ENCODE measurements at regions not wholly inside any gene's neighbourhood (a gene's known extent, or its start where the extent isn't known, plus 50 kb on each side); places are given as distances from the start of the nearest gene placed in this dataset.
A peak's percentile ranks its signal among the peaks of the same experiment; 100 is the strongest.

DNA sequence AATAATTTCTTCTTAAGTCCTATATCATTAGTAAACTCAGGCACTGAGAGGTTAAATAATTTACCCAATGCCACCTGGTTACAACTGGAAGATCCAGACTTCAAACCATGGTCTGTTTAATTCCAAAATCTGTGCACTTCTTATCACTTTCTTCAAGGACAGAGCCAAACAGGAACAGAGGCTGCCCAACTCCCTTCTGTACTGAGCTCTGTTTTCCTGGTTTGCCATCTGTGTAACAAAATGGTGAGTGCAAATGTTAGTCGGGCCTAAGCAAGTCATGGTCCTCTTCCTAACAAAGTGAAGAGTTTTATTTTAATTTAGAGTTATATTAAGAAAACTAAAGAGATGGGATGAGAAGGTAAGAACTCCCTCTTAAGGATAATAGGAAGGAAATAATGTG lies 80.6 kb upstream of the CCL2 start:
- DNase-seq (ENCODE audit: low spot score), result no peak
- Histone ChIP-seq H3K27me3 (ENCODE audit: control insufficient read depth in 4 of 4, insufficient read depth in 4 of 4, low read length in 3 of 4) (peaks cover 0 to 3% (median 0%) of the 10 kb centered on the region in 4 donors), H3K36me3 (ENCODE audit: control insufficient read depth in 4 of 4, insufficient read depth in 3 of 4, low read depth in 1 of 4, low read length in 3 of 4) (no peaks in the 10 kb centered on the region), H3K4me1 (ENCODE audit: control insufficient read depth in 4 of 4, insufficient read depth in 4 of 4, low read length in 3 of 4) (no peaks in the 10 kb centered on the region), H3K9me3 (ENCODE audit: control insufficient read depth in 4 of 4, low read length in 3 of 4) (peaks cover 0 to 2% (median 1%) of the 10 kb centered on the region in 4 donors), H3K9ac (ENCODE audit: low read depth in 1 of 2, low read length in 2 of 2) (no peak overlapping the region), H3K27ac (ENCODE audit: low read depth in 1 of 2, low read length in 2 of 2) (no peak overlapping the region), H3K4me3 (ENCODE audit: low read depth in 1 of 3, low read length in 3 of 3) (no peak overlapping the region)
- WGBS, result 61% methylated on average over 1 of the region's 1 CpG
- TF ChIP-seq RXRA (IDR thresholded peaks at IDR 0.05) (no peak), MAX (IDR thresholded peaks at IDR 0.05) (no peak)

- Histone ChIP-seq H3K4me1 (ENCODE audit: control insufficient read depth in 4 of 4, insufficient read depth in 4 of 4, low read length in 3 of 4) (no peaks in the 10 kb centered on the region), H3K4me3 (ENCODE audit: low read depth in 1 of 3, low read length in 3 of 3) (no peak overlapping the region), H3K36me3 (ENCODE audit: control insufficient read depth in 4 of 4, insufficient read depth in 3 of 4, low read depth in 1 of 4, low read length in 3 of 4) (no peaks in the 10 kb centered on the region), H3K27me3 (ENCODE audit: control insufficient read depth in 4 of 4, insufficient read depth in 4 of 4, low read length in 3 of 4) (peaks cover 0 to 3% (median 0%) of the 10 kb centered on the region in 4 donors), H3K27ac (ENCODE audit: low read depth in 1 of 2, low read length in 2 of 2) (peak overlapping the region in 1 of 2 donors; percentile 1), H3K9ac (ENCODE audit: low read depth in 1 of 2, low read length in 2 of 2) (no peak overlapping the region), H3K9me3 (ENCODE audit: control insufficient read depth in 4 of 4, low read length in 3 of 4) (peaks cover 0 to 2% (median 1%) of the 10 kb centered on the region in 4 donors)
- no peak for DNase-seq (ENCODE audit: low spot score)
- 82% methylated on average over 2 of the region's 2 CpGs for WGBS
- TF ChIP-seq ATF3 (IDR thresholded peaks at IDR 0.05) (no peak), TAF1 (conservative IDR thresholded peaks at IDR 0.05) (no peak), FOXA2 (IDR thresholded peaks at IDR 0.05) (no peak), RXRA (IDR thresholded peaks at IDR 0.05) (no peak), GABPA (IDR thresholded peaks at IDR 0.05 in 1 of 2, conservative IDR thresholded peaks at IDR 0.05 in 1 of 2) (no peak), FOXA1 (IDR thresholded peaks at IDR 0.05) (no peak), SP1 (IDR thresholded peaks at IDR 0.05) (no peak), NR2F2 (IDR thresholded peaks at IDR 0.05) (no peak), YY1 (IDR thresholded peaks at IDR 0.05) (no peak), MAX (IDR thresholded peaks at IDR 0.05) (no peak), ZBTB33 (IDR thresholded peaks at IDR 0.05) (no peak), RAD21 (IDR thresholded peaks at IDR 0.05) (no peak), HNF4G (IDR thresholded peaks at IDR 0.05) (no peak), HNF4A (conservative IDR thresholded peaks at IDR 0.05) (no peak), EGR1 (IDR thresholded peaks at IDR 0.05; ENCODE audit: low read depth in 2 of 2) (no peak), JUND (IDR thresholded peaks at IDR 0.05) (no peak)
- TF ChIP-seq, protein P1, sequence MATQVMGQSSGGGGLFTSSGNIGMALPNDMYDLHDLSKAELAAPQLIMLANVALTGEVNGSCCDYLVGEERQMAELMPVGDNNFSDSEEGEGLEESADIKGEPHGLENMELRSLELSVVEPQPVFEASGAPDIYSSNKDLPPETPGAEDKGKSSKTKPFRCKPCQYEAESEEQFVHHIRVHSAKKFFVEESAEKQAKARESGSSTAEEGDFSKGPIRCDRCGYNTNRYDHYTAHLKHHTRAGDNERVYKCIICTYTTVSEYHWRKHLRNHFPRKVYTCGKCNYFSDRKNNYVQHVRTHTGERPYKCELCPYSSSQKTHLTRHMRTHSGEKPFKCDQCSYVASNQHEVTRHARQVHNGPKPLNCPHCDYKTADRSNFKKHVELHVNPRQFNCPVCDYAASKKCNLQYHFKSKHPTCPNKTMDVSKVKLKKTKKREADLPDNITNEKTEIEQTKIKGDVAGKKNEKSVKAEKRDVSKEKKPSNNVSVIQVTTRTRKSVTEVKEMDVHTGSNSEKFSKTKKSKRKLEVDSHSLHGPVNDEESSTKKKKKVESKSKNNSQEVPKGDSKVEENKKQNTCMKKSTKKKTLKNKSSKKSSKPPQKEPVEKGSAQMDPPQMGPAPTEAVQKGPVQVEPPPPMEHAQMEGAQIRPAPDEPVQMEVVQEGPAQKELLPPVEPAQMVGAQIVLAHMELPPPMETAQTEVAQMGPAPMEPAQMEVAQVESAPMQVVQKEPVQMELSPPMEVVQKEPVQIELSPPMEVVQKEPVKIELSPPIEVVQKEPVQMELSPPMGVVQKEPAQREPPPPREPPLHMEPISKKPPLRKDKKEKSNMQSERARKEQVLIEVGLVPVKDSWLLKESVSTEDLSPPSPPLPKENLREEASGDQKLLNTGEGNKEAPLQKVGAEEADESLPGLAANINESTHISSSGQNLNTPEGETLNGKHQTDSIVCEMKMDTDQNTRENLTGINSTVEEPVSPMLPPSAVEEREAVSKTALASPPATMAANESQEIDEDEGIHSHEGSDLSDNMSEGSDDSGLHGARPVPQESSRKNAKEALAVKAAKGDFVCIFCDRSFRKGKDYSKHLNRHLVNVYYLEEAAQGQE (IDR thresholded peaks at IDR 0.05), result no peak
- TF ChIP-seq, protein P2, sequence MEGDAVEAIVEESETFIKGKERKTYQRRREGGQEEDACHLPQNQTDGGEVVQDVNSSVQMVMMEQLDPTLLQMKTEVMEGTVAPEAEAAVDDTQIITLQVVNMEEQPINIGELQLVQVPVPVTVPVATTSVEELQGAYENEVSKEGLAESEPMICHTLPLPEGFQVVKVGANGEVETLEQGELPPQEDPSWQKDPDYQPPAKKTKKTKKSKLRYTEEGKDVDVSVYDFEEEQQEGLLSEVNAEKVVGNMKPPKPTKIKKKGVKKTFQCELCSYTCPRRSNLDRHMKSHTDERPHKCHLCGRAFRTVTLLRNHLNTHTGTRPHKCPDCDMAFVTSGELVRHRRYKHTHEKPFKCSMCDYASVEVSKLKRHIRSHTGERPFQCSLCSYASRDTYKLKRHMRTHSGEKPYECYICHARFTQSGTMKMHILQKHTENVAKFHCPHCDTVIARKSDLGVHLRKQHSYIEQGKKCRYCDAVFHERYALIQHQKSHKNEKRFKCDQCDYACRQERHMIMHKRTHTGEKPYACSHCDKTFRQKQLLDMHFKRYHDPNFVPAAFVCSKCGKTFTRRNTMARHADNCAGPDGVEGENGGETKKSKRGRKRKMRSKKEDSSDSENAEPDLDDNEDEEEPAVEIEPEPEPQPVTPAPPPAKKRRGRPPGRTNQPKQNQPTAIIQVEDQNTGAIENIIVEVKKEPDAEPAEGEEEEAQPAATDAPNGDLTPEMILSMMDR (IDR thresholded peaks at IDR 0.05; ENCODE audit: low read depth, low read length, missing input control), result no peak
These were observed 78.6 kb upstream of the CCL2 start for GRCh38 chr17:34176440-34176839.

All from liver (tissue), 8 donors.